ENCODE measurements at regions not wholly inside any gene's neighbourhood (a gene's known extent, or its start where the extent isn't known, plus 50 kb on each side); places are given as distances from the start of the nearest gene placed in this dataset.
A peak's percentile ranks its signal among the peaks of the same experiment; 100 is the strongest.

GRCh38 chr9:118362123-118362522, 657.9 kb downstream of the TLR4 start:
- H4K20me1 ChIP-seq (ENCODE audit: insufficient read depth, low read length): no peaks in the 10 kb centered on the region
- DNase-seq (ENCODE audit: low read depth) (peak; percentile 73), FAIRE-seq (no peak)
- H3K36me3 ChIP-seq (ENCODE audit: insufficient read depth, low read length): no peaks in the 10 kb centered on the region
- no peak for TF ChIP-seq CTCF (IDR thresholded peaks at IDR 0.05; ENCODE audit: insufficient read depth, low read depth, low read length)
- no peak for TF ChIP-seq EZH2 (IDR thresholded peaks at IDR 0.05; ENCODE audit: insufficient read depth, low read length)
- no peak overlapping the region for H3K9ac ChIP-seq (ENCODE audit: low read length)
- no peaks in the 10 kb centered on the region for H3K79me2 ChIP-seq (ENCODE audit: insufficient read depth, low read length)
- H3K4me2 ChIP-seq (ENCODE audit: low read length): peak overlapping the region; percentile 69
- no peak overlapping the region for H3K4me3 Mint-ChIP-seq (ENCODE audit: unreplicated experiment)
- H3K27me3 Mint-ChIP-seq (ENCODE audit: low read depth, unreplicated experiment): no peaks in the 10 kb centered on the region
- no peak overlapping the region for H2AFZ ChIP-seq (ENCODE audit: low read depth, low read length)
- peaks cover 3% of the 10 kb centered on the region for H3K4me1 Mint-ChIP-seq (ENCODE audit: low read depth, unreplicated experiment)
- no peak overlapping the region for H3K27ac Mint-ChIP-seq (ENCODE audit: unreplicated experiment)
- H3K36me3 Mint-ChIP-seq (ENCODE audit: low read depth, unreplicated experiment): no peaks in the 10 kb centered on the region
- no peaks in the 10 kb centered on the region for H3K27me3 ChIP-seq (ENCODE audit: insufficient read depth, low read length)
- no peak overlapping the region for H3K4me3 ChIP-seq (ENCODE audit: insufficient read depth, low read depth, low read length)
- H3K9me3 Mint-ChIP-seq (ENCODE audit: unreplicated experiment): no peaks in the 10 kb centered on the region
- peak overlapping the region; percentile 44 for H3K27ac ChIP-seq (ENCODE audit: low read depth, low read length)
- peaks cover 5% of the 10 kb centered on the region for H3K9me3 ChIP-seq (ENCODE audit: insufficient read depth, low read depth, low read length)
- peaks cover 3% of the 10 kb centered on the region for H3K4me1 ChIP-seq (ENCODE audit: insufficient read depth, low read length)

- DNase-seq (ENCODE audit: low read depth) (peak; percentile 58), FAIRE-seq (no peak)
- H3K4me1 ChIP-seq (ENCODE audit: insufficient read depth, low read length): peaks cover 3% of the 10 kb centered on the region
- H3K4me3 ChIP-seq (ENCODE audit: insufficient read depth, low read depth, low read length): no peak overlapping the region
- TF ChIP-seq EZH2 (IDR thresholded peaks at IDR 0.05; ENCODE audit: insufficient read depth, low read length) (no peak), CTCF (IDR thresholded peaks at IDR 0.05; ENCODE audit: insufficient read depth, low read depth, low read length) (no peak)
- Mint-ChIP-seq H3K4me3 (ENCODE audit: unreplicated experiment) (no peak overlapping the region), H3K27me3 (ENCODE audit: low read depth, unreplicated experiment) (no peaks in the 10 kb centered on the region), H3K4me1 (ENCODE audit: low read depth, unreplicated experiment) (peaks cover 3% of the 10 kb centered on the region), H3K27ac (ENCODE audit: unreplicated experiment) (no peak overlapping the region), H3K36me3 (ENCODE audit: low read depth, unreplicated experiment) (no peaks in the 10 kb centered on the region), H3K9me3 (ENCODE audit: unreplicated experiment) (no peaks in the 10 kb centered on the region)
- H3K27me3 ChIP-seq (ENCODE audit: insufficient read depth, low read length): no peaks in the 10 kb centered on the region
- H3K27ac ChIP-seq (ENCODE audit: low read depth, low read length): peak overlapping the region; percentile 44
- H3K9ac ChIP-seq (ENCODE audit: low read length): no peak overlapping the region
- no peaks in the 10 kb centered on the region for H3K36me3 ChIP-seq (ENCODE audit: insufficient read depth, low read length)
- H3K9me3 ChIP-seq (ENCODE audit: insufficient read depth, low read depth, low read length): peaks cover 5% of the 10 kb centered on the region
- H3K4me2 ChIP-seq (ENCODE audit: low read length): peak overlapping the region; percentile 69
- no peaks in the 10 kb centered on the region for H4K20me1 ChIP-seq (ENCODE audit: insufficient read depth, low read length)
- no peak overlapping the region for H2AFZ ChIP-seq (ENCODE audit: low read depth, low read length)
- H3K79me2 ChIP-seq (ENCODE audit: insufficient read depth, low read length): no peaks in the 10 kb centered on the region
Measured at GRCh38 chr9:118362596-118362995, 658.4 kb downstream of the TLR4 start.

GRCh38 chr9:118364266-118365106, 660.3 kb downstream of the TLR4 start:
- Mint-ChIP-seq H3K27ac (ENCODE audit: unreplicated experiment) (no peak overlapping the region), H3K4me3 (ENCODE audit: unreplicated experiment) (no peak overlapping the region), H3K9me3 (ENCODE audit: unreplicated experiment) (no peaks in the 10 kb centered on the region), H3K27me3 (ENCODE audit: low read depth, unreplicated experiment) (no peaks in the 10 kb centered on the region), H3K36me3 (ENCODE audit: low read depth, unreplicated experiment) (no peaks in the 10 kb centered on the region), H3K4me1 (ENCODE audit: low read depth, unreplicated experiment) (peaks cover 3% of the 10 kb centered on the region)
- H3K9me3 ChIP-seq (ENCODE audit: insufficient read depth, low read depth, low read length): peaks cover 5% of the 10 kb centered on the region
- H3K27me3 ChIP-seq (ENCODE audit: insufficient read depth, low read length): no peaks in the 10 kb centered on the region
- H4K20me1 ChIP-seq (ENCODE audit: insufficient read depth, low read length): no peaks in the 10 kb centered on the region
- H3K9ac ChIP-seq (ENCODE audit: low read length): no peak overlapping the region
- no peak overlapping the region for H3K4me2 ChIP-seq (ENCODE audit: low read length)
- H3K79me2 ChIP-seq (ENCODE audit: insufficient read depth, low read length): no peaks in the 10 kb centered on the region
- H3K4me3 ChIP-seq (ENCODE audit: insufficient read depth, low read depth, low read length): no peak overlapping the region
- DNase-seq (ENCODE audit: low read depth) (no peak), FAIRE-seq (no peak)
- TF ChIP-seq EZH2 (IDR thresholded peaks at IDR 0.05; ENCODE audit: insufficient read depth, low read length) (no peak), CTCF (IDR thresholded peaks at IDR 0.05; ENCODE audit: insufficient read depth, low read depth, low read length) (no peak)
- H3K4me1 ChIP-seq (ENCODE audit: insufficient read depth, low read length): peaks cover 3% of the 10 kb centered on the region
- no peak overlapping the region for H2AFZ ChIP-seq (ENCODE audit: low read depth, low read length)
- no peaks in the 10 kb centered on the region for H3K36me3 ChIP-seq (ENCODE audit: insufficient read depth, low read length)
- H3K27ac ChIP-seq (ENCODE audit: low read depth, low read length): no peak overlapping the region

Data from astrocyte (in vitro differentiated cells and primary cell).